PC-3 (cell line): ENCODE measurements at regions not wholly inside any gene's neighbourhood (a gene's known extent, or its start where the extent isn't known, plus 50 kb on each side); places are given as distances from the start of the nearest gene placed in this dataset.

ENCODE experiments used
- ATAC-seq: fragments of 200-7000 bp; cut with Tn5 transposase; 2 replicates; pipeline ENCODE4 v1.9.1; 2020; ENCODE audit warnings: mild to moderate bottlenecking, moderate library complexity
- BruUV-seq: library from RNA; stranded (reverse); fragments of 400-500 nt; replicated peaks from 2 replicates; lab custom pipeline; 2021; lab: Mats Ljungman, UMichigan
- CTCF ChIA-PET: fragments of 300-600 bp; sonication (Branson Sonifier 250); formaldehyde crosslinking; loops from one replicate; lab custom pipeline; 2022; ENCODE audit warnings: antibody characterized with exemption; lab: Charles Lee
- POLR2A ChIA-PET: fragments of 300-600 bp; sonication (Branson Sonifier 250); formaldehyde crosslinking; loops from one replicate; lab custom pipeline; 2022; ENCODE audit warnings: antibody characterized with exemption; ENCODE audit not compliant: unreplicated experiment; lab: Charles Lee
- DNase-seq: peaks from one replicate; pipeline ENCODE4 v3.0.0-alpha.2; 2015
- H2AFZ ChIP-seq: fragments of 300-600 bp; sonication (generic); 2 replicates; pipeline ENCODE4 v1.6.0; 2016; ENCODE audit warnings: antibody characterized with exemption, low read length
- H3F3A ChIP-seq: fragments of 300-600 bp; sonication (generic); one replicate; pipeline ENCODE4 v1.6.0; 2017; ENCODE audit warnings: antibody characterized with exemption, low read length, control low read depth, mild to moderate bottlenecking; ENCODE audit not compliant: unreplicated experiment
- H3K27ac ChIP-seq: fragments of 300-600 bp; sonication (generic); 2 replicates; pipeline ENCODE4 v1.5.1; 2016; ENCODE audit warnings: mild to moderate bottlenecking, low read length
- H3K27me3 ChIP-seq: fragments of 300-600 bp; sonication (generic); 2 replicates; pipeline ENCODE4 v1.6.1; 2016; ENCODE audit warnings: low read length, mixed read lengths
- H3K36me3 ChIP-seq: fragments of 300-600 bp; sonication (generic); 2 replicates; pipeline ENCODE4 v1.6.1; 2016; ENCODE audit warnings: low read depth, mixed run types, low read length, mixed read lengths
- H3K4me1 ChIP-seq: fragments of 300-600 bp; sonication (generic); 2 replicates; pipeline ENCODE4 v1.5.1; 2016; ENCODE audit warnings: low read length; ENCODE audit not compliant: insufficient read depth
- H3K4me2 ChIP-seq: fragments of 300-600 bp; sonication (generic); 2 replicates; pipeline ENCODE4 v1.6.0; 2016; ENCODE audit warnings: low read length
- H3K4me3 ChIP-seq: fragments of 300-600 bp; sonication (generic); 2 replicates; pipeline ENCODE4 v1.5.1; 2016; ENCODE audit warnings: mild to moderate bottlenecking, low read length, mixed read lengths
- H3K79me2 ChIP-seq: fragments of 300-600 bp; sonication (generic); 2 replicates; pipeline ENCODE4 v1.6.1; 2017; ENCODE audit warnings: low read length, mixed read lengths
- H3K9ac ChIP-seq: fragments of 300-600 bp; sonication (generic); 2 replicates; pipeline ENCODE4 v1.6.0; 2016; ENCODE audit warnings: mild to moderate bottlenecking, low read length
- H3K9me2 ChIP-seq: fragments of 300-600 bp; sonication (generic); replicated peaks from 2 replicates; pipeline ENCODE4 v1.6.1; 2016; ENCODE audit warnings: mixed run types, low read length, mixed read lengths
- H3K9me3 ChIP-seq: fragments of 300-600 bp; sonication (generic); 2 replicates; pipeline ENCODE4 v1.6.1; 2016; ENCODE audit warnings: low read length, mixed read lengths
- H4K20me1 ChIP-seq: fragments of 300-600 bp; sonication (generic); 2 replicates; pipeline ENCODE4 v1.6.1; 2016; ENCODE audit warnings: low read length, mixed read lengths
- EZH2 ChIP-seq: fragments of 300-600 bp; sonication (generic); IDR thresholded peaks from one replicate; pipeline ENCODE4 v1.6.1; 2017; ENCODE audit warnings: antibody characterized with exemption, mild to moderate bottlenecking, low read length; ENCODE audit not compliant: unreplicated experiment
- EZH2phosphoT487 ChIP-seq: fragments of 300-600 bp; sonication (generic); IDR thresholded peaks from 2 replicates; pipeline ENCODE4 v1.6.1; 2018; ENCODE audit warnings: mild to moderate bottlenecking, antibody characterized with exemption, low read length, borderline replicate concordance
- intact Hi-C: fragments of 100-400 bp; cut with micrococcal nuclease; formaldehyde crosslinking; loops from 2 replicates; pipeline ENCODE4 v1.9.0; 2023
- TF ChIP-seq, protein P1 (sequence below): fragments of 300-600 bp; sonication (generic); conservative IDR thresholded peaks from 2 replicates; pipeline ENCODE4 v1.5.1; 2017; ENCODE audit warnings: antibody characterized with exemption, low read depth, mild to moderate bottlenecking, low read length

DNA sequence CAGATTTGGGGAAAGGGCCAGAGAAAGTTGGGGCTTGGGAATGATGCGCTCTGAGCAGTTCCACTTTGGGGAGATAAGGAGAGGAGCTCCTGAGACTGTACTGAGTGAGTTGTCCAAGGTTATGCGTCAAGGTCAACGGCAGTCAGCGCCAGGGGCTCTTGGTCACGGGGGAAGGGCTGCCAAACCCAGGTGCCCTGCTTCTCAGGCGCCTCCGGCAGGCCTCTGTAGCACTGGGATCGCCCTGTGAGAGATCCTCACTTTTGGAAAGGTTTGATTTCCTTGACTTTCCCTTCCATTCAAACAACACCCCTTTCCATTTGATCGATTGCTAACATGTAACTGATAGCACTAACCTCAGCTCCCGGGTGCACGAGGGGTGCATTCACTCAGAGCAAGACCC lies 136.5 kb upstream of the SOX11 start:
- H3K9ac ChIP-seq, result no peak overlapping the region

DNA sequence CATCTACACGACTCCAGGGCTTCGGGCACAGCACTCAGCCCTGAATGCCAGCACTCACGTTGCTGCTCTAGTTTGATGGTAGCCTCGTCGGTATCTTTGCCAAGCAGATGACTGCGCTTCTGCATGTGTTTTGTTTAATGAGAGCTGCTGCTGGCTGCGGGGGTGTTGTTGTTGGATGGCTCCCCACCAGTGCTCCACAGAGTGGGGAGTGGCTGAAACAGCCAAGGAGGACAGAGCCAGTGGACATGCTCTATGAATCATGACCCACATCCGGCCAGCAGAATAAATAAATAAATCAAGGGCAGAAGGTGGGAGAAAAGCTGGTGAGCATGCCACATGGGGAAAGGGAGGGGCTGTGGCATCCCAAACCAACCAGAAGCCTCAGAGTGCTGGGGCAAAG lies 131.2 kb upstream of the SOX11 start:
- no TSS peak for BruUV-seq
- Histone ChIP-seq H3K4me1 (no peaks in the 10 kb centered on the region), H3F3A (no peaks in the 10 kb centered on the region), H3K4me2 (no peak overlapping the region), H2AFZ (no peak overlapping the region), H3K9ac (no peak overlapping the region), H3K27ac (no peak overlapping the region), H3K36me3 (no peaks in the 10 kb centered on the region), H3K27me3 (no peaks in the 10 kb centered on the region), H3K9me3 (peaks cover 9% of the 10 kb centered on the region; the same call in 1 of the 2 replicates), H3K4me3 (no peak overlapping the region), H3K9me2 (no peaks in the 10 kb centered on the region), H3K79me2 (no peaks in the 10 kb centered on the region), H4K20me1 (no peaks in the 10 kb centered on the region)
- no peak for TF ChIP-seq EZH2phosphoT487
- TF ChIP-seq, protein P1, sequence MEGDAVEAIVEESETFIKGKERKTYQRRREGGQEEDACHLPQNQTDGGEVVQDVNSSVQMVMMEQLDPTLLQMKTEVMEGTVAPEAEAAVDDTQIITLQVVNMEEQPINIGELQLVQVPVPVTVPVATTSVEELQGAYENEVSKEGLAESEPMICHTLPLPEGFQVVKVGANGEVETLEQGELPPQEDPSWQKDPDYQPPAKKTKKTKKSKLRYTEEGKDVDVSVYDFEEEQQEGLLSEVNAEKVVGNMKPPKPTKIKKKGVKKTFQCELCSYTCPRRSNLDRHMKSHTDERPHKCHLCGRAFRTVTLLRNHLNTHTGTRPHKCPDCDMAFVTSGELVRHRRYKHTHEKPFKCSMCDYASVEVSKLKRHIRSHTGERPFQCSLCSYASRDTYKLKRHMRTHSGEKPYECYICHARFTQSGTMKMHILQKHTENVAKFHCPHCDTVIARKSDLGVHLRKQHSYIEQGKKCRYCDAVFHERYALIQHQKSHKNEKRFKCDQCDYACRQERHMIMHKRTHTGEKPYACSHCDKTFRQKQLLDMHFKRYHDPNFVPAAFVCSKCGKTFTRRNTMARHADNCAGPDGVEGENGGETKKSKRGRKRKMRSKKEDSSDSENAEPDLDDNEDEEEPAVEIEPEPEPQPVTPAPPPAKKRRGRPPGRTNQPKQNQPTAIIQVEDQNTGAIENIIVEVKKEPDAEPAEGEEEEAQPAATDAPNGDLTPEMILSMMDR, result no peak
- no peak for TF ChIP-seq EZH2
- DNase-seq (no peak), ATAC-seq (no peak)
- intact Hi-C loops, result no loop called here
- ChIA-PET CTCF (no interaction called here), POLR2A (no interaction called here)

More for the DNA sequence above, 136.5 kb upstream of the SOX11 start:
- no peaks in the 10 kb centered on the region for H3K27me3 ChIP-seq
- TF ChIP-seq, protein P1, result no peak
- TF ChIP-seq EZH2 (no peak), EZH2phosphoT487 (no peak)
- no peak overlapping the region for H2AFZ ChIP-seq
- no peaks in the 10 kb centered on the region for H3K36me3 ChIP-seq
- H3K4me3 ChIP-seq, result no peak overlapping the region
- DNase-seq (no peak), ATAC-seq (no peak)
- no peaks in the 10 kb centered on the region for H3K9me2 ChIP-seq
- no peaks in the 10 kb centered on the region for H3K79me2 ChIP-seq
- intact Hi-C loops, result no loop called here
- ChIA-PET CTCF (no interaction called here), POLR2A (no interaction called here)
- H3K27ac ChIP-seq, result no peak overlapping the region
- H3K4me2 ChIP-seq, result no peak overlapping the region
- H3F3A ChIP-seq, result no peaks in the 10 kb centered on the region
- no peaks in the 10 kb centered on the region for H4K20me1 ChIP-seq
- no TSS peak for BruUV-seq
- peaks cover 10% of the 10 kb centered on the region for H3K9me3 ChIP-seq
- no peaks in the 10 kb centered on the region for H3K4me1 ChIP-seq

DNA sequence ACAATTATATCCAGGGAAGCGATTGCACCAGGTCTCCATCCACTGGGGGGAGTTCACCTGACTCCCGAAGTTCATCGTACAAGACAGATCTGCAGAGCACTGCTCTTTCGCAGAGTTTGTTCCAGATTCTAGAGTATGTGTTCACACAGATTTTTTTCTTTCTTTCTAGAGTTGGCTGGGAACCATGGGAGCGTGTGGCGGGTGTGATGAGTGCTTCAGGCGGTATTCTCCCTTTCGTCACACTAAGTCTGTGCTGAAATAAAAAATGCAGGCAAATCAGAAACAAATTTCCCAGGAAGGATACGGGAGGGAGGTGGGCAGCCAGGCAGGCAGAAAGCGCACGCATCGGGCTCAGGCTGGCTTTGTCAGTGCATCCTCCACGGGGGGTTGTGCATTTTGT lies 129.8 kb upstream of the SOX11 start:
- Histone ChIP-seq H3K36me3 (no peaks in the 10 kb centered on the region), H3K4me2 (no peak overlapping the region), H4K20me1 (no peaks in the 10 kb centered on the region), H3K79me2 (no peaks in the 10 kb centered on the region), H3K9me3 (peaks cover 9% of the 10 kb centered on the region; the same call in 1 of the 2 replicates), H3F3A (no peaks in the 10 kb centered on the region), H3K4me3 (no peak overlapping the region), H3K27me3 (no peaks in the 10 kb centered on the region), H3K27ac (no peak overlapping the region), H3K9ac (no peak overlapping the region), H2AFZ (no peak overlapping the region), H3K4me1 (no peaks in the 10 kb centered on the region), H3K9me2 (no peaks in the 10 kb centered on the region)
- DNase-seq (no peak), ATAC-seq (no peak)
- intact Hi-C loops, result no loop called here
- ChIA-PET CTCF (no interaction called here), POLR2A (no interaction called here)
- TF ChIP-seq, protein P1, result no peak
- no peak for TF ChIP-seq EZH2phosphoT487
- TF ChIP-seq EZH2, result no peak
- BruUV-seq, result no TSS peak
